ENCODE measurements at regions not wholly inside any gene's neighbourhood (a gene's known extent, or its start where the extent isn't known, plus 50 kb on each side); places are given as distances from the start of the nearest gene placed in this dataset.

GRCh38 chr10:131513901-131514300, 202.4 kb upstream of the TCERG1L start:
- POLR2A ChIA-PET = no interaction called here
- no peak overlapping the region for H3K27ac ChIP-seq (ENCODE audit: low read depth, low read length)
- TF ChIP-seq, protein P1, sequence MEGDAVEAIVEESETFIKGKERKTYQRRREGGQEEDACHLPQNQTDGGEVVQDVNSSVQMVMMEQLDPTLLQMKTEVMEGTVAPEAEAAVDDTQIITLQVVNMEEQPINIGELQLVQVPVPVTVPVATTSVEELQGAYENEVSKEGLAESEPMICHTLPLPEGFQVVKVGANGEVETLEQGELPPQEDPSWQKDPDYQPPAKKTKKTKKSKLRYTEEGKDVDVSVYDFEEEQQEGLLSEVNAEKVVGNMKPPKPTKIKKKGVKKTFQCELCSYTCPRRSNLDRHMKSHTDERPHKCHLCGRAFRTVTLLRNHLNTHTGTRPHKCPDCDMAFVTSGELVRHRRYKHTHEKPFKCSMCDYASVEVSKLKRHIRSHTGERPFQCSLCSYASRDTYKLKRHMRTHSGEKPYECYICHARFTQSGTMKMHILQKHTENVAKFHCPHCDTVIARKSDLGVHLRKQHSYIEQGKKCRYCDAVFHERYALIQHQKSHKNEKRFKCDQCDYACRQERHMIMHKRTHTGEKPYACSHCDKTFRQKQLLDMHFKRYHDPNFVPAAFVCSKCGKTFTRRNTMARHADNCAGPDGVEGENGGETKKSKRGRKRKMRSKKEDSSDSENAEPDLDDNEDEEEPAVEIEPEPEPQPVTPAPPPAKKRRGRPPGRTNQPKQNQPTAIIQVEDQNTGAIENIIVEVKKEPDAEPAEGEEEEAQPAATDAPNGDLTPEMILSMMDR (IDR thresholded peaks at IDR 0.05; ENCODE audit: low read depth, low read length) = no peak
- no peak for DNase-seq (ENCODE audit: low read depth, low spot score)
- CTCF ChIA-PET = no interaction called here
- peaks cover 78% of the 10 kb centered on the region for H3K9me3 ChIP-seq (ENCODE audit: control insufficient read depth, insufficient read depth, low read length)
- no peaks in the 10 kb centered on the region for H3K27me3 ChIP-seq (ENCODE audit: control insufficient read depth, insufficient read depth, low read length)
- no peak overlapping the region for H3K4me3 ChIP-seq (ENCODE audit: low read depth, low read length)

GRCh38 chr10:131514454-131514853, 202.9 kb upstream of the TCERG1L start:
- Histone ChIP-seq H3K4me3 (ENCODE audit: low read depth, low read length) (no peak overlapping the region), H3K27me3 (ENCODE audit: control insufficient read depth, insufficient read depth, low read length) (no peaks in the 10 kb centered on the region), H3K9me3 (ENCODE audit: control insufficient read depth, insufficient read depth, low read length) (peaks cover 83% of the 10 kb centered on the region), H3K27ac (ENCODE audit: low read depth, low read length) (no peak overlapping the region)
- TF ChIP-seq, protein P1 (IDR thresholded peaks at IDR 0.05; ENCODE audit: low read depth, low read length) = no peak
- DNase-seq (ENCODE audit: low read depth, low spot score) = no peak
- ChIA-PET POLR2A (no interaction called here), CTCF (no interaction called here)

DNA sequence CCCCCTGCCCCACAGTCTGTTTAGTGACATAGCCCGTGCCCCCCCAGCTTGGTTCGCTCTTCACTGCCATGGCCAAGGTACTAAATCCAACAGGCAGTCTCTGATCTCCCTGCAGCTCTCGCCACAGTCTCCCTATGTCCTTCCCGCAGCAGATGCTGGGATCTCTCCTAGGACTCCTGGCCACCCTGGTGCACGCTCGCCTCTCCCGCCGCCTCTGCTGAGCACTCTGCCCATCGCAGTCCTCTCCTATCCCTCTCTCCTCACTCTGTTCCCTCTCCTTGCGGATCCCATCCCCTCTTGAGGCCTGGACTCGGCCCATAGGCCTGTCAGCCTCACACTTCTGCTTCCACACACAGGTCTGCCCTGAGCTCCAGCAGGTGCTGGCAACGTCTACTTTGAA, 204.8 kb upstream of the TCERG1L start:
- no peak for DNase-seq (ENCODE audit: low read depth, low spot score)
- Histone ChIP-seq H3K27me3 (ENCODE audit: control insufficient read depth, insufficient read depth, low read length) (no peaks in the 10 kb centered on the region), H3K9me3 (ENCODE audit: control insufficient read depth, insufficient read depth, low read length) (peaks cover 83% of the 10 kb centered on the region), H3K4me3 (ENCODE audit: low read depth, low read length) (no peak overlapping the region), H3K27ac (ENCODE audit: low read depth, low read length) (no peak overlapping the region)
- ChIA-PET POLR2A (no interaction called here), CTCF (no interaction called here)
- TF ChIP-seq, protein P1 (IDR thresholded peaks at IDR 0.05; ENCODE audit: low read depth, low read length) = no peak

- ChIA-PET CTCF (no interaction called here), POLR2A (no interaction called here)
- Histone ChIP-seq H3K4me3 (ENCODE audit: low read depth, low read length) (no peak overlapping the region), H3K9me3 (ENCODE audit: control insufficient read depth, insufficient read depth, low read length) (peaks cover 74% of the 10 kb centered on the region), H3K27me3 (ENCODE audit: control insufficient read depth, insufficient read depth, low read length) (no peaks in the 10 kb centered on the region), H3K27ac (ENCODE audit: low read depth, low read length) (no peak overlapping the region)
- TF ChIP-seq, protein P1 (IDR thresholded peaks at IDR 0.05; ENCODE audit: low read depth, low read length) = no peak
- DNase-seq (ENCODE audit: low read depth, low spot score) = no peak
Observed at GRCh38 chr10:131517781-131518180, 206.3 kb upstream of the TCERG1L start.

DNA sequence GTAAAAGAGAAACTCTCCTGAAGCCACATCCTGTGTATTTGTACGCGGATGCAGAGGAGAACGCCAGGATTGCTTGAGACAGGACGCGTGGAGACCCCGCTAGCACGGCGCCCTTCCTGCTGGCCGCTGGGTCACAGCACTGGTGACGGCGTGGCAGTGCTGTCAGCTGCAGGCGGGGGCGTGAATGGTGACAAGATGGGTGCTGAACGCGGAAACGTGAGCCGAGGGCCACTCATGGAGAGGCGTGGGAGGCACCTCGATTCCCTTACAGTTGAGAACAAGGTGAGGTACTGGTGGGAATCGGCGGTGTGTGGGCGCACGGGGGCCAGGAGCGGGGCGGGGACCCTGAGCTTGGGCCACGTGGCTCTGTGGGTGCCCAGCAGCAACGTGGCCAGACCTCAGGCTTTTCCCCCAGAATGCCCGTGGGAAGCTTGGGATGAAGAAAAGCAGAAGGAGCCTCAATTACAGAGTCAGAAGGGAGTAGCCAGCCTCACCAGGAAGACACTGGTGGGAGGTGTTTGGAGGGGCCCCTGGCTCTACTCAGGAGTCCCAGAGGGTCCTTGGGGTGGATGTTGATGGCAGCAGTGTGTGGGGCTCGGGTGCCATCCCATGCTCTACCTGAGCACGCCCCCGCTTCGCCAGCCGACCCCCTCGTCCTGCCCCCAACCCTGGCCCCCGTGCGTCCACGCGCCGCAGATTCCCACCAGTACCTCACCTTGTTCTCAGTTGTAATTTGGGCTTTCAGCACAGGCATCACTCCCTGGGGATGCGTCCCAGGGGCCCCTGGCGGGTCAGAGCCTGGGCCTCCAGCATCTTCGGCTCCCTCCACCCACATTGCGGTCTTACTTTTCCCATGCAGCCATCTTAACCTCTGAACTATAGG, 208.4 kb upstream of the TCERG1L start:
- Histone ChIP-seq H3K27ac (ENCODE audit: low read depth, low read length) (no peak overlapping the region), H3K9me3 (ENCODE audit: control insufficient read depth, insufficient read depth, low read length) (peaks cover 61% of the 10 kb centered on the region), H3K27me3 (ENCODE audit: control insufficient read depth, insufficient read depth, low read length) (no peaks in the 10 kb centered on the region), H3K4me3 (ENCODE audit: low read depth, low read length) (no peak overlapping the region)
- ChIA-PET CTCF (no interaction called here), POLR2A (no interaction called here)
- TF ChIP-seq, protein P1 (IDR thresholded peaks at IDR 0.05; ENCODE audit: low read depth, low read length) = no peak
- no peak for DNase-seq (ENCODE audit: low read depth, low spot score)
